ENCODE measurements at regions not wholly inside any gene's neighbourhood (a gene's known extent, or its start where the extent isn't known, plus 50 kb on each side); places are given as distances from the start of the nearest gene placed in this dataset.
"Not testable (repeated sequence)": the region's sequence is repeated elsewhere in the genome, so short reads cannot be mapped to it uniquely, and the experiment has no call there.

DNA sequence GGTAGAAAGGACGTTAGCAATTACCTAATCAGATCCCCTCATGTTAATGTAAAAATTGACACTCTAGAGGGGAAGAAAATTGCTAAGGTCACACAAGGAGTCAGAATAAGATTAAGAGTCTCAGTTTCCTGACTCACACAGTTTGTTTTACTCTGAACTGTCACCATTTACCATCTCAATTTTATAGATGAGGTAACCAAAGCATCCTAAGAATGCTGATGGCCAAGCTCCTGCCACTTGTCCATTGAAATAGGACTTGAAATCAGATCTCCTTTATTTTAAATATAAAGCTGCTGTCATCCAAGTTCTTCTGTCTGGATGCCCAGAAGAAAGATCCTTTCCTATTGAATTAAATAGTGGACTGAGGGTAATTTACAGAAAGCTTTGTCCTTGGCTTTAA is 114.8 kb upstream of the VAMP7 start:
- DNase-seq (ENCODE audit: low read depth, low spot score), result no peak
- no peaks in the 10 kb centered on the region for H3K9me3 ChIP-seq (ENCODE audit: low read depth, low read length)
- H3K9ac ChIP-seq (ENCODE audit: insufficient read length), result peak overlapping the region; percentile 33
- H3K36me3 ChIP-seq (ENCODE audit: insufficient read depth, low read length), result no peaks in the 10 kb centered on the region
- TF ChIP-seq POLR2AphosphoS5 (IDR thresholded peaks at IDR 0.05; ENCODE audit: borderline replicate concordance, low read depth, low read length) (no peak), FOXP2 (optimal IDR thresholded peaks at IDR 0.05; ENCODE audit: control extremely low read depth, extremely low read length, insufficient read depth) (no peak), EZH2 (IDR thresholded peaks at IDR 0.05) (no peak)
- H3K4me3 ChIP-seq, result peak overlapping the region; percentile 78
- H3K27ac ChIP-seq, result no peak overlapping the region

DNA sequence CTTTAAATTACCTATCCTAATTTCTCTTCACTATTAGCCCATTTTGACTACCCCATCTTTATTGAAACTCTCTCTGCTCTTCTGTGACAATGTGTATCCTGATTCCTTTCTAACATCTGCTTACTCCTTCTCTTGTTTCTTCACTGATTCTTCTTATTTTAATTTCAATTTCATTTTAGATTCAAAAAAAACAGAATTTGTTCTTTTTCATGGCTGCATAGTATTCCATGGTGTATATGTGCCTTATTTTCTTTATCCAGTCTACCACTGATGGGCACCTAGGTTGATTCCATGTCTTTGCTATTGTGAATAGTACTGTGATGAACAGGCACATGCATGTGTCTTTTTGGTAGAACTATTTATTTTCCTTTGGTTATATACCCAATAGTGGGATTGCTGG is 120.0 kb upstream of the VAMP7 start:
- H3K4me3 ChIP-seq, result no peak overlapping the region
- no peak overlapping the region for H3K9ac ChIP-seq (ENCODE audit: insufficient read length)
- H3K36me3 ChIP-seq (ENCODE audit: insufficient read depth, low read length), result no peaks in the 10 kb centered on the region
- TF ChIP-seq FOXP2 (optimal IDR thresholded peaks at IDR 0.05; ENCODE audit: control extremely low read depth, extremely low read length, insufficient read depth) (no peak), POLR2AphosphoS5 (IDR thresholded peaks at IDR 0.05; ENCODE audit: borderline replicate concordance, low read depth, low read length) (no peak), EZH2 (IDR thresholded peaks at IDR 0.05) (no peak)
- DNase-seq (ENCODE audit: low read depth, low spot score), result no peak
- H3K9me3 ChIP-seq (ENCODE audit: low read depth, low read length), result no peaks in the 10 kb centered on the region
- no peak overlapping the region for H3K27ac ChIP-seq

DNA sequence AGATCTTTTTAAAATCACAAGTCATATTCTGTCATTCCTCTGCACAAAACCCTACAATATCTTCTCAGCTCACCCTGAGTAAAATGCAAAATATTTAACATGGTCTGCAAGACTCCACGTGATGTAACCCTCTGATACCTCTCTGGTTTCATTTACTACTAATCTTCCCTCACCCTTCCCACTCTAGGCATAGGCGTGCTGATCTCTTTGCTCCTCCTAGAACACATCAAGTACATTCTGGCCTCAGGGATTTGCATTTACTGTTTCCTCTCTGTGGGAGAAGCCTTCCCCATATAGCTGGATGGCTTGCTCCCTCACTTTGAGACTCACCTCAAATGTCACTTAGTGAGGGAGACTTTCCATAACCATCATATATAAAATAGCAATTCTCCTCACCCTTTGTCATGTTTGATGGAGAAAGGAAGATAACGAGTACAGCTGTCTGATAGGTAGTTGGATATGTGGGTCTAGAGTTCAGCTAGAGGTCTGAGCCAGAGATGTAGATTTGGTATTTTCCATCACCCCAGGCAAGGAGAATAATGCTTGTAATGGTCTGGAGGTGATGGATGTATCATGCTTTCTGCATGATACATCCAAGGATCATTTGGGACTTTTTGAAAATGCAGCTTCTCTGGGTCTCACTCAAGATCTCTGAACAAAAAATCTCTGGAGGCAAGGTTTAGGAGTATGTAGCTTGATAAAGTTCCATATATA is 123.9 kb upstream of the VAMP7 start:
- H3K9me3 ChIP-seq (ENCODE audit: low read depth, low read length), result no peaks in the 10 kb centered on the region
- no peaks in the 10 kb centered on the region for H3K36me3 ChIP-seq (ENCODE audit: insufficient read depth, low read length)
- H3K4me3 ChIP-seq, result no peak overlapping the region
- H3K9ac ChIP-seq (ENCODE audit: insufficient read length), result no peak overlapping the region
- TF ChIP-seq EZH2 (IDR thresholded peaks at IDR 0.05) (no peak), POLR2AphosphoS5 (IDR thresholded peaks at IDR 0.05; ENCODE audit: borderline replicate concordance, low read depth, low read length) (no peak), FOXP2 (optimal IDR thresholded peaks at IDR 0.05; ENCODE audit: control extremely low read depth, extremely low read length, insufficient read depth) (no peak)
- DNase-seq (ENCODE audit: low read depth, low spot score), result no peak
- H3K27ac ChIP-seq, result no peak overlapping the region

DNA sequence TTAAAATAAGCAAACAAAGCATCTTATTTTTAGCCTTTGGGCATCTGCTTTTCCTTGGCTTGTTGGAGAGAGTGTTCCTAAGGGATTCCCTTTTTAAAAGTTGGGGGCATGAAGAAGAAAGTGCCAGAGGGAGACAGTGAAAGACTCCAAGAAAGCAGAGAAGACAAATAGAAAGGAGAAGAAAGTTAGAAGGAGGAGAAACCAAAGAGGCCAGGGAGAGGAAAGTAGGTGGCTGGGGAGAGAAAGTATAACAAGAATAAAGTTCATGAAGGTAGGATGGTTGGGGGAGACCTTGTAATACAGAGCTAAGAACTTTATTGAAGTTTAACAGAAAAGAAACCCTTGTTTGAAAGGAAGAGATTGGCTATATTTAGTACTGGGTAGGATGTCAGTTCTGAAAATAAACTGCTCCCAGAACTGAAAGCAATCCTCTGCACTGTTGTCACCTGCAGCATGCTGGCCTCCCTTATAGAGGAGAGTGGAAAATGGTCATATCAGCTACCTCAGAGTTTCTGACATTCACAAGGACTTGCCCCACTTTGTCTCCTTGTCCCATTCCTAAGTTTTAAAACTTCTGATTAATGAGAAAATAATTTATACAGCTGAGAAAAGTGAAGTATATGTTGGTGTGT is 125.3 kb upstream of the VAMP7 start:
- no peaks in the 10 kb centered on the region for H3K36me3 ChIP-seq (ENCODE audit: insufficient read depth, low read length)
- no peak overlapping the region for H3K4me3 ChIP-seq
- TF ChIP-seq FOXP2 (optimal IDR thresholded peaks at IDR 0.05; ENCODE audit: control extremely low read depth, extremely low read length, insufficient read depth), result no peak
- TF ChIP-seq EZH2 (IDR thresholded peaks at IDR 0.05), result no peak
- TF ChIP-seq POLR2AphosphoS5 (IDR thresholded peaks at IDR 0.05; ENCODE audit: borderline replicate concordance, low read depth, low read length), result no peak
- DNase-seq (ENCODE audit: low read depth, low spot score), result no peak
- no peak overlapping the region for H3K9ac ChIP-seq (ENCODE audit: insufficient read length)
- H3K9me3 ChIP-seq (ENCODE audit: low read depth, low read length), result no peaks in the 10 kb centered on the region
- no peak overlapping the region for H3K27ac ChIP-seq

DNA sequence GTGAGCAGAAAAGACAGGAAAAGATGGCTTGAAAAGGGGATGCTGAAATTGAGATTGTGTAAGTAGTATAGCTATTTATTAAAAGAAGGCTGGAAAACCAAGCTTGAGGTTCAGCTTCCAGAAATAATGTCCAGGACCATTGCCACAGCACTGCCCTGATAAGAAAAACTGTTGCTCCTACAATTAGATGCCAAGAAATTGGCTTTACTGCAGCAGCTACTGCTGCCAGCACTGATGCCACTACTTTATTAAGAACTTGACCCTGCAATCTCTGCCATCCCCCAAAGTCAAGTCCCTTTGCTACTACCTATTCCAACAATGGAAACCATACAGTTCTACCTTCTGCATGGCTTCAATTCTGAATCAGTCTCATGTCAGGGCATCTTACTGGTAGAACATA is 130.0 kb upstream of the VAMP7 start:
- Histone ChIP-seq H3K36me3 (ENCODE audit: insufficient read depth, low read length) (no peaks in the 10 kb centered on the region), H3K9ac (ENCODE audit: insufficient read length) (no peak overlapping the region), H3K4me3 (no peak overlapping the region), H3K9me3 (ENCODE audit: low read depth, low read length) (no peaks in the 10 kb centered on the region), H3K27ac (no peak overlapping the region)
- no peak for TF ChIP-seq FOXP2 (optimal IDR thresholded peaks at IDR 0.05; ENCODE audit: control extremely low read depth, extremely low read length, insufficient read depth)
- no peak for TF ChIP-seq EZH2 (IDR thresholded peaks at IDR 0.05)
- no peak for TF ChIP-seq POLR2AphosphoS5 (IDR thresholded peaks at IDR 0.05; ENCODE audit: borderline replicate concordance, low read depth, low read length)
- DNase-seq (ENCODE audit: low read depth, low spot score), result no peak

DNA sequence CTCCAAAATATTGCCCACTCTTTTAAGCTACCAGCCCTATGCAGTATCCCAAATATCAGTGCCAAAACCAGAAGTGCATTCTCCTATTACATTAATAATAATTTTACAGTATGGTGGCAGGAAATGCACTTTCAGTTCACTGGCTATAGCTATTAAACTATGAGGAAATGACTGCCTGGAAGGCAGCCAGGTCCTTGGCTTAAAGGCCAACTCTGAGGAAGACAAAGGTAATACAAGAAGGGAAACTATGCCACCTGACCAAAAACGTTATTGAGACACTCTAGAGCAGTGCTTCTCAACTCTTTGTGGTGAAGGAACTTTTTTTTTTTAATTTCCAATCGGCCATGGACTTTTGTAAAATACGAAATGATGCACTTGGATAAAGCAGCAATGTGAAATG is 133.6 kb upstream of the VAMP7 start:
- Histone ChIP-seq H3K9ac (ENCODE audit: insufficient read length) (no peak overlapping the region), H3K9me3 (ENCODE audit: low read depth, low read length) (no peaks in the 10 kb centered on the region), H3K27ac (no peak overlapping the region), H3K4me3 (no peak overlapping the region), H3K36me3 (ENCODE audit: insufficient read depth, low read length) (no peaks in the 10 kb centered on the region)
- TF ChIP-seq POLR2AphosphoS5 (IDR thresholded peaks at IDR 0.05; ENCODE audit: borderline replicate concordance, low read depth, low read length) (no peak), EZH2 (IDR thresholded peaks at IDR 0.05) (no peak), FOXP2 (optimal IDR thresholded peaks at IDR 0.05; ENCODE audit: control extremely low read depth, extremely low read length, insufficient read depth) (no peak)
- no peak for DNase-seq (ENCODE audit: low read depth, low spot score)

DNA sequence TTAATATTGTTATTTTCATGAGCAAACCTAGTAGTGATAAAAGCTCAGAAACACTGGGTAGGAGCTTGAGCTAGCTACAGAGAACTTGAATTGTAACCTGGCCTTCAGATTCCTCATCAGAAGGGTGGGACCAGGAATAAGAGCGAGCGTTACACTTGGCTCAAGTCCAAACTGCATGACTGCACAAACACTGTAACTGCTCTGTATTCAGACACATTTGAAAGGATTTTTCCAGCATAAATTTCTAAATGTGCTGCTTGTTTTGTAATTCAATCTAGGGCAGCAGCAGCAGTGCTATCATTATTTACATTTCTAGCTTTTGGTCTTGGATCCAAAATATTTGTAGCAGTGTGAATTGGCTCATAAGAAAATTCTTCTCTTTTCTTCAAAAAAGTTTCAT is 133.0 kb upstream of the TMLHE start:
- TF ChIP-seq FOXP2 (optimal IDR thresholded peaks at IDR 0.05; ENCODE audit: control extremely low read depth, extremely low read length, insufficient read depth) (no peak), EZH2 (IDR thresholded peaks at IDR 0.05) (no peak), POLR2AphosphoS5 (IDR thresholded peaks at IDR 0.05; ENCODE audit: borderline replicate concordance, low read depth, low read length) (no peak)
- Histone ChIP-seq H3K27ac (no peak overlapping the region), H3K36me3 (ENCODE audit: insufficient read depth, low read length) (no peaks in the 10 kb centered on the region), H3K4me3 (no peak overlapping the region), H3K9me3 (ENCODE audit: low read depth, low read length) (no peaks in the 10 kb centered on the region), H3K9ac (ENCODE audit: insufficient read length) (no peak overlapping the region)
- DNase-seq (ENCODE audit: low read depth, low spot score), result no peak

DNA sequence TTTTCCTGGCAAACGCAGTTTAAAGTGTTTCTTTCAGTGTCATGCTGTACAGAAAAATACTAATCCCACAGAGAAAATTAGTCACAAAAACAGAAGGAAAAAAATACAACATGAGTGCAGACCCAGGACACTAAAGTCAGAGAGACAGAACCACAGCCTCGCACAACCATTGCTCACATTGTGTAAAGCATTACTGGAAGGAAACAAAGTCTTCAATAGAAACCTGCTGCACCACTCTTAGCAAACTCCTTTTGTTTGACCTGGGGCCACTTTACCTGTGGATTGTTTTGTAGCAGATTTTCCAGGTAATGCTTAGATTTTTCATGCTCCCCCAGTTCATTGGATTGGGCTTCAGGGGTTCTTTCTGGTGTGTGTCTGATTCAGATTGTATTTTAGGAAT is 131.8 kb upstream of the TMLHE start:
- Histone ChIP-seq H3K4me3 (no peak overlapping the region), H3K36me3 (ENCODE audit: insufficient read depth, low read length) (no peaks in the 10 kb centered on the region), H3K9ac (ENCODE audit: insufficient read length) (no peak overlapping the region), H3K27ac (no peak overlapping the region), H3K9me3 (ENCODE audit: low read depth, low read length) (no peaks in the 10 kb centered on the region)
- DNase-seq (ENCODE audit: low read depth, low spot score), result no peak
- no peak for TF ChIP-seq POLR2AphosphoS5 (IDR thresholded peaks at IDR 0.05; ENCODE audit: borderline replicate concordance, low read depth, low read length)

DNA sequence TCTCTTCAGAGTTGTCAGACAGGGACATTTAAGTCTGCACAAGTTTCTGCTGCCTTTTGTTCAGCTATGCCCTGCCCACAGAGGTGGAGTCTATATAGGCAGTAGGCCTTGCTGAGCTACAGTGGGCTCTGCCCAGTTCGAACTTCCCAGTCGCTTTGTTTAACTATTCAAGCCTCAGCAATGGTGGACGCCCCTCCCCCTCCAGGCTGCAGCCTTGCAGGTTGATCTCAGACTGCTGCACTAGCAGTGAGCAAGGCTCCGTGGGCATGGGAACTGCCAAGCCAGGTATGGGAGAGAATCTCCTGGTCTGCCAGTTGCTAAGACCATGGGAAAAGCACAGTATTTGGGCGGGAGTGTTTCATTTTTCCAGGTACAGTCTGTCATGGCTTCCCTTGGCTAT is 115.6 kb upstream of the TMLHE start:
- not testable (repeated sequence) for H3K36me3 ChIP-seq (ENCODE audit: insufficient read depth, low read length); H3K4me3 ChIP-seq; DNase-seq (ENCODE audit: low read depth, low spot score)

More for the DNA sequence above, 115.6 kb upstream of the TMLHE start:
- H3K9ac ChIP-seq (ENCODE audit: insufficient read length); H3K27ac ChIP-seq; H3K9me3 ChIP-seq (ENCODE audit: low read depth, low read length): not testable (repeated sequence)
